ENCODE measurements at regions not wholly inside any gene's neighbourhood (a gene's known extent, or its start where the extent isn't known, plus 50 kb on each side); places are given as distances from the start of the nearest gene placed in this dataset.
"Not testable (repeated sequence)": the region's sequence is repeated elsewhere in the genome, so short reads cannot be mapped to it uniquely, and the experiment has no call there.

- H3K27ac ChIP-seq: no peak overlapping the region
- TF ChIP-seq CTCF (IDR thresholded peaks at IDR 0.05) (no peak), ZFX (IDR thresholded peaks at IDR 0.05; ENCODE audit: borderline replicate concordance) (no peak)
These were observed 53.3 kb upstream of the CYLC2 start for GRCh38 chr9:102941868-102942267.

- H3K27ac ChIP-seq: no peak overlapping the region
- TF ChIP-seq CTCF (IDR thresholded peaks at IDR 0.05) (no peak), ZFX (IDR thresholded peaks at IDR 0.05; ENCODE audit: borderline replicate concordance) (no peak)
These were observed 72.6 kb upstream of the CYLC2 start for GRCh38 chr9:102922526-102922925.

- H3K27ac ChIP-seq: no peak overlapping the region
- TF ChIP-seq CTCF (IDR thresholded peaks at IDR 0.05) (no peak), ZFX (IDR thresholded peaks at IDR 0.05; ENCODE audit: borderline replicate concordance) (no peak)
These were observed 83.9 kb upstream of the CYLC2 start for GRCh38 chr9:102911185-102911584.

- H3K27ac ChIP-seq: not testable (repeated sequence)
These were observed 89.3 kb upstream of the CYLC2 start for GRCh38 chr9:102905795-102906194.

- TF ChIP-seq CTCF (IDR thresholded peaks at IDR 0.05): no peak
- TF ChIP-seq ZFX (IDR thresholded peaks at IDR 0.05; ENCODE audit: borderline replicate concordance): no peak
- no peak overlapping the region for H3K27ac ChIP-seq
These were observed 103.1 kb upstream of the CYLC2 start for GRCh38 chr9:102892025-102892424.

GRCh38 chr9:102888747-102889146 is 106.4 kb upstream of the CYLC2 start:
- not testable (repeated sequence) for H3K27ac ChIP-seq

GRCh38 chr9:102875687-102876086 is 119.4 kb upstream of the CYLC2 start:
- TF ChIP-seq CTCF (IDR thresholded peaks at IDR 0.05) (no peak), ZFX (IDR thresholded peaks at IDR 0.05; ENCODE audit: borderline replicate concordance) (no peak)
- H3K27ac ChIP-seq: no peak overlapping the region

- TF ChIP-seq CTCF (IDR thresholded peaks at IDR 0.05) (no peak), ZFX (IDR thresholded peaks at IDR 0.05; ENCODE audit: borderline replicate concordance) (no peak)
- H3K27ac ChIP-seq: no peak overlapping the region
These were observed 127.6 kb upstream of the CYLC2 start for GRCh38 chr9:102867488-102867887.
